Esophagus squamous epithelium (tissue), 4 donors: ENCODE measurements at regions not wholly inside any gene's neighbourhood (a gene's known extent, or its start where the extent isn't known, plus 50 kb on each side); places are given as distances from the start of the nearest gene placed in this dataset.

Experiments used
- CTCF ChIP-seq, 6 experiments: fragments of 450-650 bp in 4 of 6; fragments of 200-600 bp in 2 of 6; sonication (generic) in 2 of 6; IDR thresholded peaks; one replicate each; pipeline ENCODE4 v1.5.1; 2016 to 2019; ENCODE audit warnings: antibody characterized with exemption in 6 of 6, mild to moderate bottlenecking in 4 of 6, moderate library complexity in 4 of 6
- POLR2A ChIP-seq, 4 donors: fragments of 450-650 bp; IDR thresholded peaks; one replicate each; pipeline ENCODE4 v1.6.1; 2017; ENCODE audit warnings: antibody characterized with exemption in 4 of 4, mild to moderate bottlenecking in 4 of 4, moderate library complexity in 3 of 4

- TF ChIP-seq POLR2A (IDR thresholded peaks at IDR 0.05) (no peak), CTCF (IDR thresholded peaks at IDR 0.05) (no peak)
These were observed 103.9 kb upstream of the FHL2 start for GRCh38 chr2:105502625-105503334.
